ENCODE measurements at regions not wholly inside any gene's neighbourhood (a gene's known extent, or its start where the extent isn't known, plus 50 kb on each side); places are given as distances from the start of the nearest gene placed in this dataset.

- no peak overlapping the region for H3K4me3 ChIP-seq (ENCODE audit: low read depth, low read length)
- DNase-seq (ENCODE audit: low read depth) = no peak
- TF ChIP-seq, protein P1, sequence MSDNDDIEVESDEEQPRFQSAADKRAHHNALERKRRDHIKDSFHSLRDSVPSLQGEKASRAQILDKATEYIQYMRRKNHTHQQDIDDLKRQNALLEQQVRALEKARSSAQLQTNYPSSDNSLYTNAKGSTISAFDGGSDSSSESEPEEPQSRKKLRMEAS (IDR thresholded peaks at IDR 0.05; ENCODE audit: low read depth, low read length) = no peak
- no peak for TF ChIP-seq POLR2A (IDR thresholded peaks at IDR 0.05; ENCODE audit: extremely low read depth, insufficient read length)
- TF ChIP-seq MYC (IDR thresholded peaks at IDR 0.05; ENCODE audit: low read depth, low read length) = no peak
- TF ChIP-seq CTCF (IDR thresholded peaks at IDR 0.05; ENCODE audit: low read depth, low read length) = no peak
These were observed 551.9 kb downstream of the PRELID2 start for GRCh38 chr5:145283141-145283810.

DNA sequence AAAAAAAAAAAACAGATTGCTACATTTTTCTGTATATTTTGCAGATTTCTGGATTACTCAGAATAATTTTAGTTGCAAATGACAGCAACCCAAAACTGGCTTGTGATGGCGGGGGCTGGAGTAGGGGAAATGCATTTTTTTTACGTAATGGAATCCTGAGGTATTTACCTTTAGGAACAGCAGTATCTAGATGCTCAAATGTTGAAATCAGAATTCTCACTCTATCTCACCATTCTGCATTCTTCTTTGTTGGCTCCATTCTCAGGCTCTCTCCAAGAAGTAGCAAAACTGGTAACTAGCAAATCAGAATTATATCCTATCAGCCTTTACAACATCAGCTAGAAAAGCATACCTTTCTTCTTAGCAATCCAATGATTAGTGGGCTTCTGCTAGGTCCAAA is 554.3 kb downstream of the PRELID2 start:
- DNase-seq (ENCODE audit: low read depth) = no peak
- no peak for TF ChIP-seq POLR2A (IDR thresholded peaks at IDR 0.05; ENCODE audit: extremely low read depth, insufficient read length)
- no peak for TF ChIP-seq MYC (IDR thresholded peaks at IDR 0.05; ENCODE audit: low read depth, low read length)
- no peak for TF ChIP-seq CTCF (IDR thresholded peaks at IDR 0.05; ENCODE audit: low read depth, low read length)
- TF ChIP-seq, protein P1 (IDR thresholded peaks at IDR 0.05; ENCODE audit: low read depth, low read length) = no peak
- no peak overlapping the region for H3K4me3 ChIP-seq (ENCODE audit: low read depth, low read length)

DNA sequence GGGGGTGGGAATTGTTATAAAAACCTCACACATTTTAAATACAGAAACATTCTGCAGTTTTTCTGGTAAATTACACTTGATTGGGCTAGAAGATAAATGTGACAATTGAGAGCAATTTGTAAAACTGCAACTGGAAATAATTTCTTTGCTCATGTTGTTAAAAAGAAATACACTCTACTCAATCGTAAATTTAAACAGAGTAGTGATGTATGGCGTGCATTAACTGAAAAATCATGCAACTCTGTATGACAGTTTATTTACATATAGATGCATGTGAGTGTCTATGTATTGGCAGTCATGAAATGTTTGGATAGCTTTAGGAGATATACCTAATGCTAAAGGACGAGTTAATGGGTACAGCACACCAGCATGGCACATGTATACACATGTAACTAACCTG is 554.9 kb downstream of the PRELID2 start:
- TF ChIP-seq CTCF (IDR thresholded peaks at IDR 0.05; ENCODE audit: low read depth, low read length) (no peak), MYC (IDR thresholded peaks at IDR 0.05; ENCODE audit: low read depth, low read length) (no peak), POLR2A (IDR thresholded peaks at IDR 0.05; ENCODE audit: extremely low read depth, insufficient read length) (no peak)
- TF ChIP-seq, protein P1 (IDR thresholded peaks at IDR 0.05; ENCODE audit: low read depth, low read length) = no peak
- H3K4me3 ChIP-seq (ENCODE audit: low read depth, low read length) = no peak overlapping the region
- DNase-seq (ENCODE audit: low read depth) = no peak

DNA sequence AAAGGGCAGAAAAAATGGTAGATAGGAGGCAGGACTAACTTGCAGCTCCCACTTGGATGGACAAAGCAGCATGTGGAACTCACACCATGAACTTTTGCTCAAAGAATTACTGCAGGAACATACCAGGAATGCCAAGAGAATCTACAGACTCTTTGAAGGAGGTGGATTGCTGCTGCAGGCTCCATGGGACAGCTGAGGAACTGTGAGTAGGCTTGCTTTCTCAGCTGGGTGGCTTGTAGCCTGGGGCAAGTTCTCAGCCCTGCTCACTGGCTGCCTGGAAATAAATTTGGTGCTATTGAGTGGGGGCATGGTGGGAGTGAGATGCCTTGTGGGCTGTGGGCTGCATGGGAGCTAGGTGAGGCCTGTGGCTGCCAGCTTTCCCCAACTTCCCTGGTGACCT is 574.5 kb downstream of the PRELID2 start:
- H3K4me3 ChIP-seq (ENCODE audit: low read depth, low read length) = no peak overlapping the region
- TF ChIP-seq, protein P1 (IDR thresholded peaks at IDR 0.05; ENCODE audit: low read depth, low read length) = no peak
- TF ChIP-seq POLR2A (IDR thresholded peaks at IDR 0.05; ENCODE audit: extremely low read depth, insufficient read length) (no peak), CTCF (IDR thresholded peaks at IDR 0.05; ENCODE audit: low read depth, low read length) (no peak), MYC (IDR thresholded peaks at IDR 0.05; ENCODE audit: low read depth, low read length) (no peak)
- no peak for DNase-seq (ENCODE audit: low read depth)

- no peak for DNase-seq (ENCODE audit: low read depth)
- H3K4me3 ChIP-seq (ENCODE audit: low read depth, low read length) = no peak overlapping the region
- TF ChIP-seq, protein P1 (IDR thresholded peaks at IDR 0.05; ENCODE audit: low read depth, low read length) = no peak
- TF ChIP-seq MYC (IDR thresholded peaks at IDR 0.05; ENCODE audit: low read depth, low read length) (no peak), CTCF (IDR thresholded peaks at IDR 0.05; ENCODE audit: low read depth, low read length) (no peak), POLR2A (IDR thresholded peaks at IDR 0.05; ENCODE audit: extremely low read depth, insufficient read length) (no peak)
These were observed 587.4 kb downstream of the PRELID2 start for GRCh38 chr5:145247745-145248040.

All from NB4 (cell line).